HPDE6-E6E7 (cell line): ENCODE measurements at regions not wholly inside any gene's neighbourhood (a gene's known extent, or its start where the extent isn't known, plus 50 kb on each side); places are given as distances from the start of the nearest gene placed in this dataset.
A peak's percentile ranks its signal among the peaks of the same experiment; 100 is the strongest.
"Not testable (repeated sequence)": the region's sequence is repeated elsewhere in the genome, so short reads cannot be mapped to it uniquely, and the experiment has no call there.

ENCODE experiments used
- DNase-seq: peaks from one replicate; pipeline ENCODE4 v3.0.0; 2011; ENCODE audit warnings: missing footprints; ENCODE audit errors: extremely low spot score

DNA sequence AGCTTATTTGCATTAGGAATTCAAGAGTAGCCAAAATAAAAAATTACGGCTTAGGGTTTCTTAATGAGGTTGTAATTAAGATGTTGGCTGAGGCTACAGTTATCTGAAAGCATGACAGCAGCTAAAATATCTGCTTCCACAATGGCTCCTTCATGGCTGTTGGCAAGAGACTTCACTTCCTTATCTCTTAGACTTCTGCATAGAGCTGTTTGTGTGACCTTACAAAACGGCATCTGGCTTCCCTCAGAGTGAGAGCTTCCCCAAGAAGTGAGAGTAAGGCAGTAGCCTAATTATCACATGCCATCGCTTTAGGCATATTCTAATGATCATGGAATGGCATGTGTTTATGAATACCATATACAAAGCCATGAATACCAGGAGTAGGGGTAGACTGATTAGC lies 57.6 kb downstream of the CCDC59 start:
- no peak for DNase-seq

DNA sequence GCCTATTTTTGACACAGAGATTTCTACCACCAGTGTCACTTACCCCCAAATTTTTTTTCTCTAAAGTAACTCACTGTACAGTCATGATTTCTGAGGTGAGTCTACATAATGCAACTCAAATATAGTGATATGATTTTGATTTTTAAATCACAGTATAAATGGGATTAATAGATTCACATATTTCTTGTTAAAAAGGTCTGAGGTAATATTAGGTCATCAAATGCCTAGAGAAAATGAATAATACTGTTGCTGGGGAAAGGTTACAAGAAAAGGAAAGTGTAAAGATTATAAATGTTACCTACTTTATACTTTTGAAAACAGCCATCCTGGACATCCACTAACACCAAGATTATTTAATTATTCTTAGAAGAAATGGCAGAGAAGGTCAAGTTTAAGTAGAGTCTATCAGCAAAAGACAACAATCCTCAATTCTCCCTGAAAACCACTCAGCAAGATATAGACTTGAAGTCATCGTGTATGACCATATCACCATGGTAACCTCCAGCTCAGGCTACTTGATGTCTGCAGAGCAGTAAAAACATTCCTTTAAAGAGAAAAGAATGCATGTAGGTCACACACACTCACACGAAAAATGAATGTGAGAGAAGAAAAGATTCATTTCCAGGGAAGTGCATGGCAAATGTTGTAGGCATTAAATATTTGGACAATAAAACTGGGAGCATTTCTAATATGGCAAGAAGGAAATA lies 58.7 kb downstream of the CCDC59 start:
- no peak for DNase-seq

DNA sequence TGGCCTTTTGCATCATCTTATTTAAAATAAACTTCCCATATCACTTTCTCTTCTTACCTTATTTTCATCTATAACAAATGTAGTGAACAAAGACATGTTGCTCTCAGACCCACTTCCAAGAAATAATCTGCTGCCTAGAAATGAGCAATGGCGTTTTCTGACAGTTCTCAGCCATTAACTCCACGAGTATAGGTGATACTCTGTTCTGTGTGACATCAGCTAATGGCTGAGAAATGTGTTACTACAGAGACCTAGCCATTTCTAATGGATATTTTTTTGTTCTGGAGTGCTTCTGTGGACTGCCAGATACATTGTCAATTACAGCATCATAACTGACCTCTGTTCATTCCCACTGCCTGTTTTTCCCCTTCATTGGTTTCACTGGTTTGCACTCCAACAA lies 67.8 kb downstream of the CCDC59 start:
- no peak for DNase-seq

DNA sequence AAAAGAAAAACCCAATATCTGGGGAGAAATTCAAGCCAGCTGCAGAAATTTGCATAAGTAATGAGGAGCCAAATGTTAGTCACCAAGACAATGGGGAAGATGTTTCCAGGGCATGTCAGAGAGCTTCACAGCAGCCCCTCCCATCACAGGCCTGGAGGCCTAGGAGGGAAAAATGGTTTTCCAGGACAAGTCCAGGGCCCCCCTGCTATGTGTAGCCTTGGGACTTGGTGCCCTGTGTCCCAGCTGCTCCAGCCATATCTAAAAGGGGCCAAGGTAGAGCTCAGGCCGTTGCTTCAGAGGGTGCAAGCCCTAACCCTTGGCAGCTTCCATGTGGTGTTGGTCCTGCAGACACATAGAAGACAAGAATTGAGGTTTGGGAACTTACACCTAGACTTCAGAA lies 76.9 kb downstream of the CCDC59 start:
- not testable (repeated sequence) for DNase-seq

- DNase-seq = no peak
Observed at GRCh38 chr12:82279536-82280058, 78.6 kb downstream of the CCDC59 start.

DNA sequence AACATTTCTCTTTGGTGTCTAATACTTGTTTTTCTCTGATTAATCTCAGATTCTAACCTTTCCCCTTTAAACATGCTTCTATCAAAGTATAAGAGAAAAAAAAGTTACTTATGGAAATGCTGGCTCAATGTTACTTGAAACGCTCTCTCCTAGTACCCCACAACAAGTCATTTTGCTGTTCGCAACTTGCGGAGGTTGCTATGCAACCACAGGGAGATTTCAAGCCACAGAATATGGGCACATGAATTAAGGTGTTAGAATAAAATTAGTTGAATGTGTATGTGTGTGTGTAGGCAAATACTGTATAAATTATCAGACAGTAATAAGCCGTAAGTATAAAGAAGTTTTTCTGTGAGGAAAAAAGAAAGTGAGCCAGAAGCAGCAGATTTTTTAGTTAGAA lies 80.6 kb downstream of the CCDC59 start:
- DNase-seq = no peak

DNA sequence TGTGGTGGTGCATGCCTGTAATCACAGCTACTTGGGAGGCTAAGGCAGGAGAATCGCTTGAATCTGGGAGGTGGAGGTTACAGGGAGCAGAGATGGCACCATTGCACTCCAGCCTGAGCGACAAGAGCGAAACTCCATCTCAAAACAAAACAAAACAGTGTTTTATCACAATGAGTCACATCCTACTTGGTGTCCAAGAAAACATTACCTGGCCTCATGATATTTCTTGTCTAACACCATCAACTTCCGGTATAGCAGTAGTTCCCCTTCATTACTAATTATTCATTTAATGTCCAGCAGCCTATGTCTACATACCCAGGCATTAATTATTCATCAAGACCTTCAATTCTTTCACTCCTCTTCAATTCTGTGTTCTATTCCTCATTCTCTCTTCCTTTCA lies 115.5 kb downstream of the CCDC59 start:
- DNase-seq = no peak

DNA sequence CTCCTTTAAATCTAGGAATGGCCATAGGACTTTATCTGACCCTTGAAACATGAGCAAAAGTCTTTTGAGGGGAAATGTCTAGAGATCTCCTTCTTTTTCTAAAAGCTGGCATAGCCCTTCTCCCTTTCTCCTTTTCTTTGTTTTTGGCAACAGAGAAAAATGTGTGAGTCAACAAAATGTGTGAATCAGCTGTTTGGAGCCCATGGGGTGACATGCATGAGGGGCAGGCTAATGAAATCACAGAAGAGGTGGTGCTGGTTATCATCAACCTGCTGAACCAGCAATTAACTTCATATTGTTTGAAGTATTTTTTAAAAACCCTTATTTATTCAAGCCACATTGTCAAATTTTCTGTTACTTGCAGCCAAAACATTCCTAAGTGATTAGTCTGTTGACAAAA lies 132.3 kb downstream of the CCDC59 start:
- DNase-seq = no peak

- DNase-seq = no peak
Observed at GRCh38 chr12:82223426-82223825, 134.8 kb downstream of the CCDC59 start.

- DNase-seq = no peak
Observed at GRCh38 chr12:82216475-82216874, 141.7 kb downstream of the CCDC59 start.

GRCh38 chr12:82213761-82214160 lies 144.4 kb downstream of the CCDC59 start:
- DNase-seq = no peak

DNA sequence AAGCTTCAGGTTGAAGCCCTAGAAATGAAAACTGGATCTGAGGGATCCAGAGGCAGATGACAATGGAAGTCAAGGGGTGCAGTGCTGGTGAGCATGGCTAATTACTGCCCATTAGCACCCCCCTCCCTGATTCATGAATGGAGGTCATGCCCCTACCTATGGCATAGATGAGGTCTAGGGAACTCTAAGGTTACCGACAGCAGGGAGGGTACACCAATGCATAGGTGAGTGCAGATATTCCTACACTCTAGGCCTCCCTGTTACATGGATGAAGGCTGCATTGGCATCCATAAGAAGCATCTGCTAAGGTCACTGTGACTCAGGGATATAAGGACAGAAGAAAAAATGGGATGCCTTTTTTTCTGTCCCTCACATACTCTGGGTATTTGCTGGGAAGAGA lies 147.3 kb downstream of the CCDC59 start:
- no peak for DNase-seq

DNA sequence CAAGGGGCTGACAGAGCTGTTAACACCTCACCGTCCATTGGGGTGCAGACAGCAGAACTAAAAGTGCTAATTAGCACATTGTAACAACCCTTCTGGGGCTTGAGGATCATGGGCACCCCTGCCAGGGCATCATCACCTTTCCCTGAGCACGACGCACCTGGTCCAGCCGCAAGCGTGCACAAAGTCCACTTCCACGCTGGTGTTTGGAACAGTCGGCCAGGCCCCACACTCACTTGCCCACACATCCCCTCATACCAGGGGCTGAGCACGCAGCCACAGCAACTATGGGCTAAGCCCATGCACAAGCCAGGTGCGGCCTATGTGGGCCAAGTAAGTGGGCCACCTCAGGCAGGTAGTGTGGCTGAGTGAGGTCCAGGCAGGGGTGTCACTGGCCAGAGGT lies 148.7 kb downstream of the CCDC59 start:
- no peak for DNase-seq

DNA sequence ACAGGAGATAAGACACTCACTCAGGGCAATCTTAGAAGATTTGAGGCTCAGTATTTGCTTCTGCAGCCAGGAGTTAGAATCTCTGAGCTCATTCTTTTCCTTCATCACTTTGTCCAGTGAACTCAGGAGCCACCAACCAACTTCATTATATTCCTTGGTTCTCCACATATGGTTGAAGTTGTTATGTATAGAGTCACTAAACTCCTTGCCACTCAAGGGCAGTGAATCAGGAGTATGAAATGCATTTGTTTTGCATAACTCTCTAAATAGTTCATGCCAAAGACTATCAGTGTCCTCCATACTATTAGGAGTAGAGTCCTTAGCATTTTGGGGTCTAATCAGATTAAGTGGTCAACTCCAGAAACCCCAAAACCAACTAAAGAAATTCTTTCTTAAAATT lies 150.6 kb downstream of the CCDC59 start:
- DNase-seq = no peak

DNA sequence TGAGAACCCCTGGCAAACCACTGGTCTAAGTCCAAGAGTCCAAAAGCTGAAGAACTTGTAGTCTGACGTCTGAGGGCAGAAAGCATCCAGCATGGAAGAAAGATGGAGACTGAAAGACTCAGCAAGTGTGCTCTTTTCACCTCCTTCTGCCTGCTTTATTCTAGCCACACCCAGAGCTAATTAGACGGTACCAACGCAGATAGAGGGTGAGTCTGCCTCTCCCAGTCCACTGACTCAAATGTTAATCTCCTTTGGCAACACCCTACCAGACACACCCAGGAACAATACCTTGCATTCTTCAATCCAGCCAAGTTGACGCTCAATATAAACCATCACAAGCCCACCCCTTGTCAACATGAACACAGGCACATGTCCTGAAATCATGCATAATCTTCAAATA lies 155.1 kb downstream of the CCDC59 start:
- DNase-seq = no peak

DNA sequence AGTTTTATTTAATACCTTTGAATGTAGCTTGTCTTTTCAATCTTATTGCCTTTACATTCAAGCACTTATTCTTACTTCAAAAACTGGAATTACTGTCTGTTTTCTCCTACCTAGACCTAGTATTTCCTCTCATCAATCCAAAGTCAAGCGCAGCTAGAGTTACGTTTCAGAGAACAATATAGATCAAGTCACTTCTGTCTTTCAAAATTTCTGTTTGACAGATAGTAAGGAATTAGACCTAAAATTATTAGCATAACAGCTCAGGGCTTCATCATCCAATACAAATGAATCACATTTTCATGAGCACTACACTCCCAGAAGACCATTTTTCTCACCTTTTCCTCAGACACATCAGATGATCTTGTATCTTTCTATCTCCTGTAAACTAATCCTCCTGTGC lies 170.6 kb downstream of the CCDC59 start:
- DNase-seq = no peak

DNA sequence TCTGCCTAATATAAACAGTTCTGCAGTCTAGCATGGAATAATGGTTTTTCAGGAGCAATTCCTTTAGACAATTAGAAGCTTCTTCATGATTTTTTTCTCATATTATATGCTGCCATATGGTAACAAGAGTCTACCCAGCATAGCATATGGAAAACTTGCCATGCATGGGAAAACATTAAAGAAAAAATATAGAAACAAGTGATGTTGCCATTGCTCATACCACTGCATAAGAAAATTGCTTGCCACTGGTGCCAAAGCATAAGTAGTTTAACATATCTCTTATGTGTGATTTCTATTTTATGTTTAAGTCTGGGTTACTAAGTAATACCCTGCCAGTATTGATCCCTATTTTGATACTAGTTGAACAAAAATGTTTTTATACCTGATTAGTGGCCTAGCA lies 171.2 kb downstream of the CCDC59 start:
- DNase-seq = no peak

DNA sequence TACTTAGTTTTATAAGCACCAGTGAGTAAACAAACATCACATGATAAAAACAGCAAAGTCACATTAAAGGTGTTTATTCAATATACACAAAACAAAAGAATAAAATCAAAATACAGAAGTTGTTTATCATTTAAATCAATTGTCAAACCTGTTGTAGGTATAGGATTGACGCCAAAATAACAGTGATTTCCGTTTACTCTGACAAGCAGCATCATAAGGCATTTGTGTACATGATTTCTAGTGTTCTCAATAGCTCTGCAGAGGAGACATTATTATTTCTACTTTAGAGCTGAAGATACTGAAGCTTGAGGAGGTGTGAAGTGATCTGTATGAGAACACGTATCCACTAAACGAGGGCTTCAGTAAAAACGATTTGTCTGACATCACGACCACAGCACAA lies 171.9 kb downstream of the CCDC59 start:
- DNase-seq = no peak

GRCh38 chr12:82184844-82185243 lies 173.3 kb downstream of the CCDC59 start:
- no peak for DNase-seq

DNA sequence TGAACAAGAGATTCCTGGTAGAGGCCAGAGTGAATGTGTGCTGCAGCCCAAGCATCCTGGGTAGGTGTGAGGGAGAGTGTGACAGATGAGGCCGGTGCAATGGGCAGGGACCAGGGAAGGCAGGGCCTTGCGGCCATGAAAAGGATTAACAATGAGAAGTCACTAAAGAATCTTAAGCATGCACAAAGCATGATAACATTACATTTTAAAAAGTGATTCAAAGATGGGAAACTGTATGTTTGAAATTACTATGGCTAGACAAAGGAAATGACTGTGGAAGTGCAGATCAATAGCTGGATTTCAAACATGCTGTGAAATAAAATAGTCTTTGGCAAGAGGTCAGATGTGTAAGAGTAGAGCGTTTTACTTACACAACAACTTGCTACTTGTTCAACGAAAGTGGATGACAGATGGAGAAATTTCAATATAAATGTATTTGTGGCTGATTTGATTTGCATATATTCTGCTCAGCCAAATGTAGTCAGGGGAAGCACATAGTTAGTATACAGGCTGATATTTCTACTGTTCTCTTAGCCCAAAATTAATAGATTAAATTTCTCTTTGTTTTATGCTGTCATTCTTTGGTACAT lies 175.5 kb downstream of the CCDC59 start:
- DNase-seq = peak; percentile 13

- no peak for DNase-seq
Observed at GRCh38 chr12:82176761-82177490, 181.3 kb downstream of the CCDC59 start.

- no peak for DNase-seq
Observed at GRCh38 chr12:82176026-82176425, 182.2 kb downstream of the CCDC59 start.

DNA sequence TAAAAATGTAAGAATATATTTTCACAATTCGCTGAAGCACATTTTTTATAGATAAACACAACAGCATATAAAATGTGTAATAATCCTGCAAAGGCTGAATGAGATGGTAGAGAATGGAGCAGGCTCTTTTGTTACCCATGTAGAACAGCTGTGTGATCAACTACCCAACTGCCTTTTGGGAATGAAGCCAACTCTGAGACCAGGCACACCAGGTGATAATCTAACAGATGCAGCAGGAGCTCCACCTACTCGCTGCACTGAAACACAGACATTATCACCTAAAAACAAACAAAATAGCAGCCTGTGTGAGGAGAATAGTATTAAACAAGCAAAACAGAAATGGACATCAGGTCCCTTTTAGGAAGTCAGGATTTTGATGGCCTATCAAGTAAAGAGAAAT lies 183.3 kb downstream of the CCDC59 start:
- DNase-seq = no peak
